ELF-1 (cell line): ENCODE measurements at regions not wholly inside any gene's neighbourhood (a gene's known extent, or its start where the extent isn't known, plus 50 kb on each side); places are given as distances from the start of the nearest gene placed in this dataset.

Experiments used
- DNase-seq: peaks from one replicate; pipeline ENCODE4 v3.0.0-alpha.2; 2016; ENCODE audit warnings: low read depth, low spot score

- no peak for DNase-seq
Measured at GRCh38 chr5:124072570-124072969, 560.6 kb downstream of the CSNK1G3 start.

- DNase-seq, result no peak
Measured at GRCh38 chr5:124071039-124071438, 559.1 kb downstream of the CSNK1G3 start.

- DNase-seq, result no peak
Measured at GRCh38 chr5:124065508-124065907, 553.5 kb downstream of the CSNK1G3 start.

- no peak for DNase-seq
Measured at GRCh38 chr5:124064956-124065355, 553.0 kb downstream of the CSNK1G3 start.

GRCh38 chr5:124061663-124062062, 549.7 kb downstream of the CSNK1G3 start:
- DNase-seq, result no peak

- no peak for DNase-seq
Measured at GRCh38 chr5:124061068-124061430, 549.1 kb downstream of the CSNK1G3 start.

- DNase-seq, result no peak
Measured at GRCh38 chr5:124060413-124061067, 548.6 kb downstream of the CSNK1G3 start.

GRCh38 chr5:124060011-124060410, 548.0 kb downstream of the CSNK1G3 start:
- DNase-seq, result no peak

GRCh38 chr5:124059200-124059599, 547.2 kb downstream of the CSNK1G3 start:
- DNase-seq, result no peak

GRCh38 chr5:124057724-124058231, 545.8 kb downstream of the CSNK1G3 start:
- DNase-seq, result no peak

- no peak for DNase-seq
Measured at GRCh38 chr5:124056991-124057723, 545.2 kb downstream of the CSNK1G3 start.

GRCh38 chr5:124056326-124056990, 544.5 kb downstream of the CSNK1G3 start:
- DNase-seq, result no peak

GRCh38 chr5:124055751-124056150, 543.8 kb downstream of the CSNK1G3 start:
- DNase-seq, result no peak

- DNase-seq, result no peak
Measured at GRCh38 chr5:124054564-124054963, 542.6 kb downstream of the CSNK1G3 start.

- DNase-seq, result no peak
Measured at GRCh38 chr5:124053340-124053739, 541.4 kb downstream of the CSNK1G3 start.

GRCh38 chr5:124052201-124052600, 540.2 kb downstream of the CSNK1G3 start:
- no peak for DNase-seq

GRCh38 chr5:124050120-124050770, 538.3 kb downstream of the CSNK1G3 start:
- no peak for DNase-seq

- no peak for DNase-seq
Measured at GRCh38 chr5:124045412-124045811, 533.4 kb downstream of the CSNK1G3 start.

GRCh38 chr5:124044613-124045012, 532.6 kb downstream of the CSNK1G3 start:
- no peak for DNase-seq

- peak; percentile 27 for DNase-seq
Measured at GRCh38 chr5:124043456-124043855, 531.5 kb downstream of the CSNK1G3 start.

GRCh38 chr5:124040799-124041198, 528.8 kb downstream of the CSNK1G3 start:
- no peak for DNase-seq

- no peak for DNase-seq
Measured at GRCh38 chr5:124039410-124039809, 527.4 kb downstream of the CSNK1G3 start.
